Activated naive CD8-positive, alpha-beta T cell treated with anti-CD3 and anti-CD28 coated beads for 36 hours (primary cell): ENCODE measurements at regions not wholly inside any gene's neighbourhood (a gene's known extent, or its start where the extent isn't known, plus 50 kb on each side); places are given as distances from the start of the nearest gene placed in this dataset.
"Not testable (repeated sequence)": the region's sequence is repeated elsewhere in the genome, so short reads cannot be mapped to it uniquely, and the experiment has no call there.

Experiments
- DNase-seq: peaks from one replicate; pipeline ENCODE4 v3.0.0; 2021
- H3K27ac Mint-ChIP-seq: one replicate; pipeline ENCODE4 v1.8.0; 2022; ENCODE audit warnings: mild to moderate bottlenecking, moderate library complexity, mixed read lengths
- H3K27me3 Mint-ChIP-seq: one replicate; pipeline ENCODE4 v1.8.0; 2022; ENCODE audit warnings: mild to moderate bottlenecking, mixed read lengths
- H3K36me3 Mint-ChIP-seq: one replicate; pipeline ENCODE4 v1.8.0; 2021; ENCODE audit warnings: mild to moderate bottlenecking, mixed read lengths
- H3K4me1 Mint-ChIP-seq: one replicate; pipeline ENCODE4 v1.8.0; 2021; ENCODE audit warnings: mixed read lengths
- H3K4me3 Mint-ChIP-seq: one replicate; pipeline ENCODE4 v1.8.0; 2022; ENCODE audit warnings: mild to moderate bottlenecking, moderate library complexity, mixed read lengths
- H3K9me3 Mint-ChIP-seq: one replicate; pipeline ENCODE4 v1.8.0; 2022; ENCODE audit warnings: mixed read lengths

DNA sequence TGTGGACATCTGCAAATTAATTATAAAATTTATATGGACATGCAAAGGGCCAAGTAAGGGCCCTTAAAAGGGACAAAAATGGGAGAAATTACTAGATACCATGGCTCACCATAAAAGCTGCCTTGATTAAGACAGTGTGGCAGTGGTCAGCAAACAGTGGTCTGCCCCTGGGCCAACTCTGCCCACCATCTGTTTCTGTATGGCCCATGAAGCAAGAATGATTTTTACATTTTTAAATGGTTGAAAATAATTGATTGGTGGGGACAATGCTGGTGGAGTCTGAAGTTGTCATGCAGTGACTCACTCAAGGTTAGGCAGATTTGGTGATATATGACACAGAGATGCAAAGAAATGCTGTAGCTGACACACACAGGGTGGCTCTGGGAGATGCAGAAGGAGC lies 143.2 kb upstream of the PRDM7 start:
- not testable (repeated sequence) for H3K36me3 Mint-ChIP-seq, H3K27me3 Mint-ChIP-seq, H3K4me1 Mint-ChIP-seq

GRCh38 chr16:90175610-90176009 lies 98.5 kb upstream of the PRDM7 start:
- not testable (repeated sequence) for H3K9me3 Mint-ChIP-seq, H3K4me1 Mint-ChIP-seq, H3K4me3 Mint-ChIP-seq

More for the DNA sequence above, 143.2 kb upstream of the PRDM7 start:
- H3K4me3 Mint-ChIP-seq, DNase-seq, H3K9me3 Mint-ChIP-seq, H3K27ac Mint-ChIP-seq: not testable (repeated sequence)

DNA sequence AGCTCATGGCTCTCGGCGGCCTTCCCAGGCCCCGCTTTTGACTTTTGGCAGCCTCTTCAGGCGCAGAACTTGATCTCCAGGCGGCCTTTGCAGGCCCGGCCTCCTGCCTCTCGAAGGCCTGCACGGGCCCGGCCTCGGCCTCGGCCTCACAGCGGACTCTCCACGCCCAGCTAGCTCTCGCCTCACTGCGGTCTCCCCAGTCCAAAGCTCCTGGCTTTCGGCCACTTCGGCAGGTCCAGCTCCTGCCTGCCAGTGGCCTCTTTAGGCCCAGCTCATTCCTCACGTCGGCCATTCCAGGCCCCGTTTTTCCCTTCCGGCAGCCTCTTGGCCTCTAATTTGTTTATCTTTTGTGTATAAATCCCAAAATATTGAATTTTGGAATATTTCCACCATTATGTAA lies 94.5 kb upstream of the PRDM7 start:
- H3K9me3 Mint-ChIP-seq, H3K27ac Mint-ChIP-seq, H3K36me3 Mint-ChIP-seq, H3K27me3 Mint-ChIP-seq, H3K4me3 Mint-ChIP-seq, H3K4me1 Mint-ChIP-seq, DNase-seq: not testable (repeated sequence)

More at GRCh38 chr16:90175610-90176009, 98.5 kb upstream of the PRDM7 start:
- not testable (repeated sequence) for H3K27me3 Mint-ChIP-seq, DNase-seq, H3K27ac Mint-ChIP-seq, H3K36me3 Mint-ChIP-seq

- H3K27me3 Mint-ChIP-seq, H3K4me3 Mint-ChIP-seq, H3K27ac Mint-ChIP-seq, H3K4me1 Mint-ChIP-seq, H3K36me3 Mint-ChIP-seq, H3K9me3 Mint-ChIP-seq, DNase-seq: not testable (repeated sequence)
These were observed 92.1 kb upstream of the PRDM7 start for GRCh38 chr16:90169127-90169655.

GRCh38 chr16:90168349-90169126 lies 91.4 kb upstream of the PRDM7 start:
- H3K4me1 Mint-ChIP-seq, H3K4me3 Mint-ChIP-seq, H3K36me3 Mint-ChIP-seq, H3K27ac Mint-ChIP-seq, H3K27me3 Mint-ChIP-seq, H3K9me3 Mint-ChIP-seq: not testable (repeated sequence)
- DNase-seq: peak; percentile 0

DNA sequence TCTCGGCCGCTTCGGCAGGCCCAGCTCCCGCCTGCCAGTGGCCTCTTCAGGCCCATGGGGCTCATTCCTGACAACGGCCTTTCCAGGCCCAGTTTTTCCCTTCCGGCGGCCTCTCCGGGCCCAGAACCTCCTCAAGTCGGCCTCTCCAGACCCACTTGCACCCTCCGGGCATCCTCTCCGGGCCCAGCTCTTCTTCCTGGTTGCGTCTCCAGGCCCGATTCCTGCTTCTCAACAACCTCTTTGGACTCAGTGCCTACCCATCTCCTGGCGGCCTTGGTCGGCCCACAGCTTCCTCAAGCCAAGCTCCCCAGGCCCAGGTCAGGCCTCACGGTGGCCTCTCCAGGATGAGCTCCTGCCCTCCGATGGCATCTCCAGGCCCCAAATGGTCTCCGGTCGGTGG lies 90.6 kb upstream of the PRDM7 start:
- not testable (repeated sequence) for DNase-seq, H3K27ac Mint-ChIP-seq, H3K4me1 Mint-ChIP-seq, H3K4me3 Mint-ChIP-seq, H3K36me3 Mint-ChIP-seq, H3K27me3 Mint-ChIP-seq, H3K9me3 Mint-ChIP-seq

GRCh38 chr16:90166679-90167556 lies 89.8 kb upstream of the PRDM7 start:
- DNase-seq, H3K4me3 Mint-ChIP-seq, H3K36me3 Mint-ChIP-seq, H3K4me1 Mint-ChIP-seq, H3K27ac Mint-ChIP-seq, H3K9me3 Mint-ChIP-seq, H3K27me3 Mint-ChIP-seq: not testable (repeated sequence)

- not testable (repeated sequence) for DNase-seq, H3K27ac Mint-ChIP-seq, H3K9me3 Mint-ChIP-seq, H3K36me3 Mint-ChIP-seq, H3K4me3 Mint-ChIP-seq, H3K27me3 Mint-ChIP-seq, H3K4me1 Mint-ChIP-seq
These were observed 73.9 kb upstream of the PRDM7 start for GRCh38 chr16:90151027-90151426.
